Keratinocyte (primary cell): ENCODE measurements at regions not wholly inside any gene's neighbourhood (a gene's known extent, or its start where the extent isn't known, plus 50 kb on each side); places are given as distances from the start of the nearest gene placed in this dataset.

Experiments
- DNase-seq: peaks from one replicate; pipeline ENCODE4 v3.0.0-alpha.2; 2011; ENCODE audit warnings: low read depth, missing footprints, low spot score
- FAIRE-seq: peaks from 2 replicates; lab custom pipeline; 2011; peaks lifted over from hg19 to GRCh38; lab: Jason Lieb, UNC
- H2AFZ ChIP-seq: 2 replicates; pipeline ENCODE4 v1.6.0; 2012; ENCODE audit warnings: low read length, control low read depth, inconsistent platforms; ENCODE audit not compliant: control insufficient read depth
- H3K27ac ChIP-seq: 2 replicates; pipeline ENCODE4 v1.5.1; 2011; ENCODE audit warnings: low read length; ENCODE audit not compliant: control insufficient read depth, insufficient read depth
- H3K27me3 ChIP-seq: 3 replicates; pipeline ENCODE4 v1.6.0; 2011; ENCODE audit warnings: low read length; ENCODE audit not compliant: control insufficient read depth, insufficient read depth; ENCODE audit errors: extremely low read depth
- H3K36me3 ChIP-seq, 2 experiments: 2 replicates in 1 of 2; 3 replicates in 1 of 2; pipeline ENCODE4 v1.5.1; 2011; ENCODE audit warnings: low read length in 2 of 2, mild to moderate bottlenecking in 1 of 2; ENCODE audit not compliant: control insufficient read depth in 2 of 2, insufficient read depth in 2 of 2; ENCODE audit errors: extremely low read depth in 1 of 2
- H3K4me1 ChIP-seq: 3 replicates; pipeline ENCODE4 v1.5.1; 2011; ENCODE audit warnings: low read length; ENCODE audit not compliant: control insufficient read depth, insufficient read depth; ENCODE audit errors: extremely low read depth
- H3K4me2 ChIP-seq: 3 replicates; pipeline ENCODE4 v1.6.0; 2011; ENCODE audit warnings: low read depth, low read length; ENCODE audit not compliant: control insufficient read depth, insufficient read depth; ENCODE audit errors: extremely low read depth
- H3K4me3 ChIP-seq, 3 experiments: fragments of 200-600 bp in 1 of 3; sonication (generic) in 1 of 3; 2 replicates in 2 of 3; 3 replicates in 1 of 3; pipeline ENCODE4 v1.5.1; 2011 to 2016; ENCODE audit warnings: low read length in 3 of 3, mild to moderate bottlenecking in 3 of 3, control low read depth in 2 of 3, inconsistent platforms in 1 of 3, low read depth in 1 of 3, mixed read lengths in 1 of 3, mixed run types in 1 of 3, moderate library complexity in 1 of 3; ENCODE audit not compliant: control insufficient read depth in 2 of 3, insufficient read depth in 2 of 3; ENCODE audit errors: extremely low read depth in 1 of 3
- H3K79me2 ChIP-seq: 2 replicates; pipeline ENCODE4 v1.6.0; 2012; ENCODE audit warnings: low read length; ENCODE audit not compliant: control insufficient read depth, insufficient read depth
- H3K9ac ChIP-seq: 3 replicates; pipeline ENCODE4 v1.6.0; 2011; ENCODE audit warnings: low read length; ENCODE audit not compliant: control insufficient read depth, insufficient read depth; ENCODE audit errors: extremely low read depth
- H3K9me1 ChIP-seq: 3 replicates; pipeline ENCODE4 v1.6.0; 2011; ENCODE audit warnings: low read length; ENCODE audit not compliant: control insufficient read depth, insufficient read depth; ENCODE audit errors: extremely low read depth
- H3K9me3 ChIP-seq: 2 replicates; pipeline ENCODE4 v1.5.1; 2012; ENCODE audit warnings: low read depth, low read length; ENCODE audit not compliant: control insufficient read depth
- H4K20me1 ChIP-seq: 3 replicates; pipeline ENCODE4 v1.6.0; 2011; ENCODE audit warnings: low read length; ENCODE audit not compliant: control insufficient read depth, insufficient read depth; ENCODE audit errors: extremely low read depth
- CTCF ChIP-seq, 3 experiments: IDR thresholded peaks in 1 of 3; conservative IDR thresholded peaks in 1 of 3; optimal IDR thresholded peaks in 1 of 3; 2 replicates in 2 of 3; 3 replicates in 1 of 3; pipeline versions ENCODE3 to v1.5.1; 2011; ENCODE audit warnings: low read length in 3 of 3, mild to moderate bottlenecking in 3 of 3, moderate library complexity in 2 of 3, control low read depth in 1 of 3, inconsistent platforms in 1 of 3; ENCODE audit not compliant: insufficient read depth in 2 of 3; ENCODE audit errors: extremely low read depth in 1 of 3
- EZH2 ChIP-seq: IDR thresholded peaks from one replicate; pipeline ENCODE4 v1.6.1; 2012; ENCODE audit warnings: inconsistent platforms, mild to moderate bottlenecking, low read length, moderate library complexity
- dilution Hi-C: fragments of 300-500 bp; cut with MboI; formaldehyde crosslinking; loops from one replicate; pipeline ENCODE4 v1.7.0; 2020; ENCODE audit warnings: low sequenced_read_pairs; ENCODE audit not compliant: extremely low pct_ligation_motif_present

- no peaks in the 10 kb centered on the region for H3K27me3 ChIP-seq
- no peaks in the 10 kb centered on the region for H3K36me3 ChIP-seq
- H3K27ac ChIP-seq, result no peak overlapping the region
- no peaks in the 10 kb centered on the region for H4K20me1 ChIP-seq
- no peak overlapping the region for H3K4me2 ChIP-seq
- FAIRE-seq, result no peak
- dilution Hi-C loops, result no loop called here
- TF ChIP-seq EZH2, result no peak
- no peak for TF ChIP-seq CTCF (optimal IDR thresholded peaks at IDR 0.05 in 1 of 3, IDR thresholded peaks at IDR 0.05 in 1 of 3, conservative IDR thresholded peaks at IDR 0.05 in 1 of 3; ENCODE audit: extremely low read depth in 1 of 3, insufficient read depth in 2 of 3, low read length in 3 of 3)
- no peaks in the 10 kb centered on the region for H3K9me1 ChIP-seq
- no peak overlapping the region for H3K4me3 ChIP-seq
- no peaks in the 10 kb centered on the region for H3K9me3 ChIP-seq
- DNase-seq, result no peak
- no peaks in the 10 kb centered on the region for H3K4me1 ChIP-seq
- no peak overlapping the region for H2AFZ ChIP-seq
- no peaks in the 10 kb centered on the region for H3K79me2 ChIP-seq
- H3K9ac ChIP-seq, result no peak overlapping the region
Measured at GRCh38 chr18:67222887-67223286, 293.6 kb downstream of the DSEL start.

GRCh38 chr18:67219821-67220220, 296.7 kb downstream of the DSEL start:
- FAIRE-seq (no peak), DNase-seq (no peak)
- Histone ChIP-seq H4K20me1 (no peaks in the 10 kb centered on the region), H3K4me1 (no peaks in the 10 kb centered on the region), H3K79me2 (no peaks in the 10 kb centered on the region), H3K27me3 (no peaks in the 10 kb centered on the region), H3K4me3 (no peak overlapping the region), H3K4me2 (no peak overlapping the region), H3K36me3 (no peaks in the 10 kb centered on the region), H3K9me1 (no peaks in the 10 kb centered on the region), H3K27ac (no peak overlapping the region), H3K9ac (no peak overlapping the region), H2AFZ (no peak overlapping the region), H3K9me3 (no peaks in the 10 kb centered on the region)
- dilution Hi-C loops, result no loop called here
- TF ChIP-seq CTCF (optimal IDR thresholded peaks at IDR 0.05 in 1 of 3, IDR thresholded peaks at IDR 0.05 in 1 of 3, conservative IDR thresholded peaks at IDR 0.05 in 1 of 3; ENCODE audit: extremely low read depth in 1 of 3, insufficient read depth in 2 of 3, low read length in 3 of 3) (no peak), EZH2 (no peak)
